HG02763 (cell line): ENCODE measurements at regions not wholly inside any gene's neighbourhood (a gene's known extent, or its start where the extent isn't known, plus 50 kb on each side); places are given as distances from the start of the nearest gene placed in this dataset.

Experiments used
- ATAC-seq: cut with Tn5 transposase; IDR thresholded peaks from one replicate; pipeline ENCODE4 v1.9.1; 2021; ENCODE audit warnings: mild to moderate bottlenecking, moderate library complexity; ENCODE audit not compliant: unreplicated experiment

DNA sequence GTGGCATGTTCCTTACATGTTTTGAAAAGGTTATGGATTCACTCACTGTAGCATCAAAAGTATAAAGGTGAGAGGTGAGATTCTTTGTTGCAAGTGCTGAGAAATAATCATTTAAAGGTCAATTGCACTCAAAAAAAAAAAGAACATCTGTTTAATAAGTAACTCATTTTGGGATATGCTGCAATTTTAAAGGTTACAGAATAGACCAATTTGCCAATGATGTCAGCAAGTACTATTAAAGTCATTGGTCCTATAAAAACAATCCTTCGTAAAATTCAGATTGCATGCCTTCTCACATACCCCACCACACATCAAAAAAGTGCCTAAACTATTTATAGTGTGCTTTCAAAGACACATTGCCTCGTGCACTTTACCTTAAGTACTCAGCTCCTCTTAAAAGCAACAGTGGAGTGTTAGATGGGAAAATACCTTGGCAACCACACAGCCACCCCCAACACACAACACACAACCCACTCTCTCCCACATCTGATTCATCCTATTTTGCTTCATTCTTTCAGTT is 218.2 kb upstream of the ADGRL2 start:
- ATAC-seq: no peak

DNA sequence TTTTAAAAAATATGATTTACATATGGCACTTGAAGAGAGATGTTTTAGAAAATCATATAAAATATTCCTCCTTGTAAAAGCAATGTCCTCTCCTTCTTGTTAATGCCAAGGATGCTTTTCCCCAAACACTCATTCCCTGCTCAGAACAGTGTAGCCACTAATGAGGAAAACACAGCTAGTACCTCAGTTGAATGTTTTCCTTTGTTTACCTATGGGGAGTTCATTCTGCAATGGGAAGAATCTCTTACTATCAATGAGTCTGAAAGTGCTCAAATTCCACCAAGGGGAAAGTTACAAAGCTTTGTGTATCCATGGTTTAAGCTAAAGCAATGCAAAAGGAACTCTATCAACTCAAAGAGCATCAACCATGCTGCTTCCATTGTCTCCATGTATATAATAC is 221.9 kb upstream of the ADGRL2 start:
- no peak for ATAC-seq

DNA sequence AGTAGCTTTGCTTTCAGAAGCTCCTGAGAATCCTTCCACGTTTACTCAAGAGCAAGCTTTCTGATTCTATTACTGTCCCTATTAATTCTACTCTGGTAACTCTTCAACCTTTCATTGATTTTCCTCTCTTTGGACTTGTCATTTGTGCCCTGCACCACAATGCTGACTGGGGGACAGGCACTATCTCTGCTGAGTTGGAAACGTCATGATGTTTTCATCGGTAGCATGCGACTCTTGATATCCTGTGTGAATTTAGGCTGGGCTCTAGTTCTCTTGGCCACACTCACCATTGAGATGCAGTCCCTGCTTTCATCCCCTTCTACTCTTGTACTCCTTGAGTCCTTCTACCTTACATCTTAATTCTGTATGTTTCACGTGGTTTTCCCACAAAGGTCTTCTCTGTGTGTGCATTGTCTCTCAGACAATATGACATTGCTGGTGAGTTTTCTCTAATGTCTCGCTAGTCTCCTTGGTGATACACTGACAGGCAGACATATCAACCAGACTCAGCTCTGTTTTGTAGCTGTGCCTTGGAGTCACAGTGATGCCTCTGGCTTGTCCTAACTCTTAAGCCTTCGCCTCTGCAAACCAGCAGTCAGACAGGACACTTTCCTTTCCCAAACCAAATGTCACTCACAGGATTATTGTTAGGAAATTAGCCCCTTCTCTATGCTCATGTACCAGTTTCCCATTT is 223.6 kb upstream of the ADGRL2 start:
- ATAC-seq: no peak

DNA sequence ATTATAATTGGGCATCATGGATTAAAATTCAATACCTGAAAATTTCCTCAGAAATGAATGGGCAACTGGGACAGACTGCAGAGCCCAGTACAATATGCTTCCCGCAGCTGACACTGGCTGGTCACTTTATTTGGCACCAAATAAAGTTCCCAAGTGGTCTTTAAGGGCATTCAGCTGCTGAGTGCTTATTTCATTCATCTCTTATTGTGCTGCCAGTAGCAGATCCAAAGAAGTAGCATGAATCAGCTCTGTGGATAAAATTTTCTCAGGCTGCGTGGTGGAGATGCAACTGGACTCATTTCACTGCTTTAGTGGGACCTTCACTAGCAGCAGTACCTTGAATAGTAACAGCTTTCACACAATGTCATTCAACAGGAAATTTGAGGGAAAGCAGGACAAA is 226.3 kb upstream of the ADGRL2 start:
- no peak for ATAC-seq

- ATAC-seq: no peak
Observed at GRCh38 chr1:81573458-81573857, 227.3 kb upstream of the ADGRL2 start.

DNA sequence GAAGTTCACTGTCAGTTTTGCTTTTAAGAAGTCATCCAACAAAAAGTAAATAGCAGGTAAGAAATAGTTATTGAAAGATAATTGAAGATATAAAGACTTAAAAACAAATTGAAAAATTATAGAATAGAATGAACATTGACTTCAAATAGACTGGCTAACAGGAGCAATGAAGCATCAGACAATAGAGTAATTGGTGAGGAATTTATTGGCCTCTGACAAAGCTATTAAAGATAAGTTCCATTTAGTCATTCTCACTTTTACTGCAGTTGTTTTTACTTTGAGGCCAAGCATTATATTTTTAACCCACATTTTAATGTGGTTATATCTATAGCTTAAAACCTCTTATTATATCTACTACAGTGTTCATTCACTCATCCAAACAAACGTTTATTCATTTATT is 228.8 kb upstream of the ADGRL2 start:
- ATAC-seq: no peak

GRCh38 chr1:81569761-81570160 is 231.0 kb upstream of the ADGRL2 start:
- no peak for ATAC-seq

- ATAC-seq: no peak
Observed at GRCh38 chr1:81563632-81564031, 237.1 kb upstream of the ADGRL2 start.

DNA sequence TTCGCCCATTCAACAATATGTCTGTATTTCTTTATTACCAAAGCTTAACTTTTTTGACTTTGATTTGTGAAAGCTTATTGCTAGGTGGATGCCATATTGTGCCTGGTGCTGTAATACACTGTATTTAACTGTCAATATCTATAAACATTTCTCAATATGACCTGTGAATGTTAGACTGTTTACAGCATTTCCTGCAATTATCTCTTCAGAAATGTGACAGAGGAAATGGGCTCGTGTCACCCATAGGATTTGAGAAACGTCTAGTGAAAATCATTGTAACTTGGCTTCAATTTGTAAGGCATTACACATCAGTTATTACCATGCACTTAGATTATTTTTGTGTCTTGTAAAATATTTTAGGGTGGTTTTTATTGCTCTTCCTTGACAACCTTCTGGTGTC is 237.8 kb upstream of the ADGRL2 start:
- ATAC-seq: no peak

DNA sequence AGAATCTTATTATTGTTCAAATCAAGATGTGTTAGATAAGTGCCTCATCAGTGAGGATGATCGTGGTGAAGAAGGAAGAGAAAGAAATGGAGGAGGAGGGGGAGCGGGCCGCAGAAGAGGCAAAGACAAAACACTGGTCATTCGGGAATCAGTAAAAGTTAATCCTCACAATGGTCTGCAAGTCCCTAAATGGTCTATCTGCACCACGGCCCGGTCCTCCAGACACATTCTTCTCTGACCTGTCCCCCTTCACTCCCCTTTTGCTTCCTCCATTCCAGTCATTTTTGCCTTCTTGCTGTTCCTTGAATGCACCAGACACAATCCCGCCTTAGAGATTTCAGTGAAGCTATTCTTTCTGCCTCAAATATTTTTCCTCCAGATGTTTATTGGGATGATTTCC is 240.1 kb upstream of the ADGRL2 start:
- ATAC-seq: no peak

DNA sequence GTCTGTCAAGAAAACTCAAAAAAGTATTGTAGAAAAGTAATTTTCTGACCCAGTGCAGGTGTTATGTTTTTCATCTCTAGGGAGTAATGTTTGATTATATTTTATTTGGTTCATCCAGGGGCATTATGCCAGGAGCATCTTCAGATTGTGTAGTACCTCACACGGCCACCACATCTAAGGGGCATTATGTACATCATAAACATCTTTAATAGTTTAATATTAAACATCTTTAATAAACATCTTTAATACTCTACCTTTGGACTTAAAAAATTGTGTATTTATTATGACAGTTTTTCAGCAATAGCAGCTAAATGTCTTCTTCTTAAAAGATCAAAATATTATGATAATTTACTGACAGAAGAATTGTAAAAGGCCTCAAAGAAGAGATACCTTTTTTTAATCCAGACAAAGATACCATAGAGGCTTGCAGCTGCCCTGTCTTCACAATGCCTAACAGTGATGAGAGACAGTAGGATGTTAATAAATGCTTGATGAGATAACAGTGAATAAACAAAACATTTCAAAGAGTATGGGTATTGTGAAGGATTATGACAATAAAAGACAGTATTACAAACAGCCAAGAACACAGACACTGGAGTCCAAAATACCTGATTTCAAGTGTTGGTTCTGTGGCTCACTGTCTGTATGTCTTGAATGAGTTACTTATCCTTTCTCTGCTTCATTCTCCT is 240.9 kb upstream of the ADGRL2 start:
- no peak for ATAC-seq

DNA sequence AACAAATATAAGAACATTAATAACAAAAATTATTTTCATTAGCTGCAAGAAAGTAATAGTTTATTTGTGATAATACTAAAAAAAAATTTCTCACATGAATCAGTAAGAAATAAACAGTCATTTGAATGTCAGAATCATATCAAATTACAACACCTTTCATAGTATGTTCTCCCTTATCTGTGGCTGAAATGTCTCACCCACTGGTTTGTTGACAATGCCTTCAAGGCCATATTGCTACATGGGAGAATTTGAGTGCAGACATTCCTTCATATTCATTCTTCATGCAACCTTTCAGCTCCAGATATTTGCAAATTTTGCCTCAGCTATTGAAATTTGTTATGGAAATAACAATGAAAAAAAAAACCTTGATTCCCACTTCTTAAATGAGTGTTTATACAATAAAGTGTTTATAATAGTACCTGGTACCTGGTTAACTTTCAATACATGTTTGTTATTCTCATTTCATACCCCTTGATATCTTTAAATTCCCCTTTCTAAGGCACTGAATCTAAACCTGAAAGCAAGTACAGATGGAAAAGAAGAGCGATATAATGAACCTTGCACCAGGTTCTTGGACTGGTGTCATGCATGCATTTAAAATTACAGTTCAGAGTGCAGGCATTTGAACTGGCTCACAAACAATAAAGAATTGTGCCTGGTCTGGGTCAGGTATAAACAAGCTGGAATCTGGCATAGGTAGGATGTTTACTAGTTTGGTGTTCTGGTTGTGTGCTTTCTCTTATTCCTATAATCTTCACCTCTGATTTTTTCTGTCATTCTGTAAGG is 242.2 kb upstream of the ADGRL2 start:
- no peak for ATAC-seq

- no peak for ATAC-seq
Observed at GRCh38 chr1:81556968-81557367, 243.8 kb upstream of the ADGRL2 start.

DNA sequence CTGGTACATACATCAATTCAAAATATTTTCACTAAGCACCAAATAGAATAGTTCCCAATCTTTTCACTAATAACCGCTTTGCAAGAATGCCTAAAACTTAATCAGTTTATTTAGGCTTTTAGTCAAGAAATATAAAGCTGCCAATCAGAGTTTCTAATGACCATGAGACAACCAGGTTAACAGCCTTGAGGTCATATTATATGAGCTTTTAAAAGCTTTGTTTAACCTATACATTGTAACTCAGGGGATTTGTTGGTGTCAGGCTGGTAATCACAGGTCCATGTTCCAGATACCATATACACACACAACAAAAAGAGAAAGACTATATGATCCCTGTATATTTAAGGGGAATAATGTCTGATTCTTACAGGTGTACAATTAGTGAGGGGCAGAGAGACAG is 246.2 kb upstream of the ADGRL2 start:
- no peak for ATAC-seq

DNA sequence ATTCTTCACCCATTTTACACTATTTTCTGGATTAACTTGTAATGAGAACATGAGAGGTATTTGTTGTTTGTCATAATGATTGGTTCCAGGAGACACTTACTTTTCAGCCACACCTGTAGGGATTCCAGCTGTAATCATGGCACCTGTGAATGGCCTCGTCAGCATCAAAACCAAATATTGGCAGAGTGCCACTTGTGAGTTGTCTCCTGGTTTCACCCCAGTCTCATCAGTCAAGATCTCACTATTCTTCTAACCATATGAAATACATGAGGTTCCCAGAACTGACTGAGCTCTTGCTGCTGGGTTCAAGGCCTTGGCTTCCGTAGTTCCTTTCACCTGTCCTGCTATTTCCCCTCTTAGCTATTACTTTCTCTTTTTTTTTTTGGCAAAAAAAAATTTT is 246.6 kb upstream of the ADGRL2 start:
- ATAC-seq: no peak

DNA sequence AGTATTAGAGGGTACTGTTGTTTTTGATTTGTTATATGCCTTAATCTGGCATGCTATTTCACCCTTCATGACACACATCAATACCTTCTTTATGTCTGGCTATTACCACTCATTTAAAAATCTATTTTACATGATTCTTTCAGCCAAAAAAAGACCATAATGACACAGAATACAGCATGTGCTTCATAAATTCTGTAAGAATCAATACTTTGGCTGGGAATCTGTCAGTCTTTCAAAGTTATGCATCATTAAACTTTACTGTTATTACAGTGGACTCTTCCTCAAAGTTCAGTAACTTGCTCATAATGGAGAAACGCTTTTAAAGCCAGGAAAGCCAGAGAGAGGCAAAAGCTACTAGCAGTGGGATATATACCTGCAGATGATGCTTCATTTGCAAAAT is 247.2 kb upstream of the ADGRL2 start:
- ATAC-seq: no peak

GRCh38 chr1:81551946-81552345 is 248.8 kb upstream of the ADGRL2 start:
- no peak for ATAC-seq

- ATAC-seq: no peak
Observed at GRCh38 chr1:81550753-81551152, 250.0 kb upstream of the ADGRL2 start.

DNA sequence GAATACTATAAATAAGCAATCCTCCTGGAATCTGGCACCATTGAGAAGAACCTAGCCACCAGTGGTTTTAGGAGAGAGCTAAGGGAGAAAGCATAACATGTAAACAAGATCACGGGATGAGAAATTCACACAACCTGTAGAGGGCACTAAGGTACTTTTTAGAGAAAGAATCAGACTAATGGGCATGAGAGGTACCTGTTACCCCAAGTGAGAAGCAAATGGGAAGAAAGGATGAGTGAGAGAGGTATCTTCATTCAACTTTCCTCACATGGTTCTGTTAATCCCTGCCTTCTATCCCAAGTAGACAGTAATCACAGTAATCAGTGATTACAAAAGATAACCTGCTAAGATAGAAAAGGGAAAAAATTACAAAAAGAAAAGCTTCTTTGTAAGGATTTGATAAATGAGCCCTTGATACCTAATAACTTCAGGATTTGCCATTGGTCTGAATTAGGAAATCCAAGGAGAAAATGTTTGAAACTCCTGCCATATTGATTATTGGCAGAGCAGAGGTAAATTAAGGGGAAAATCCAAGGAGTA is 251.1 kb upstream of the ADGRL2 start:
- peak; percentile 47 for ATAC-seq

GRCh38 chr1:81548918-81549587 is 251.7 kb upstream of the ADGRL2 start:
- ATAC-seq: peak; percentile 51

DNA sequence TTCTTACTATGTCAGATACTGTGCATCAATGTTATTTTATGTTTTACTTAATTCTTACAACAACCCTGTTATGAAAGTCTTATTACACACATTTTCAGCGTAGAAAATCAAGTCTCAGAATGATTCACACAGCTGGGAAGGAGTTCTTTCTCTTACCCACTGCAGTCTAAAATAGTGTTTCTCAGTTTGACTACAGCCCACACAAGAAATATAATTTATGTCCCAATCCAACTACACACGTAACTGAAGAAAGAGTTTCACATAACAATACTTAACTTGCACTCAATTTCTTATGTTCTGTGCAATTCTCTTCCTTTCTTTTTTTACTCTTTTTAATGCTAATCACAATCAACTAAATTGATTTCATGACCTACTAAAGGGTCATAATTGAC is 252.8 kb upstream of the ADGRL2 start:
- peak; percentile 47 for ATAC-seq
